HepG2 (cell line): ENCODE measurements at regions not wholly inside any gene's neighbourhood (a gene's known extent, or its start where the extent isn't known, plus 50 kb on each side); places are given as distances from the start of the nearest gene placed in this dataset.

Experiments
- ATAC-seq: fragments of 200-7000 bp; cut with Tn5 transposase; 3 replicates; pipeline ENCODE4 v1.9.1; 2020; ENCODE audit warnings: mild to moderate bottlenecking, moderate library complexity
- BruUV-seq: library from RNA; stranded (reverse); fragments of 400-500 nt; replicated peaks from 2 replicates; lab custom pipeline; 2021; lab: Mats Ljungman, UMichigan
- CTCF ChIA-PET: fragments of 300-600 bp; formaldehyde crosslinking; extraction: SDS; loops from one replicate; lab custom pipeline; 2021; ENCODE audit warnings: low total read pairs, inconsistent platforms, low intra/inter-chr PET ratio; lab: Yijun Ruan, JAX
- POLR2A ChIA-PET: fragments of 350-600 bp; sonication (Branson Sonifier 250); formaldehyde crosslinking; loops from one replicate; lab custom pipeline; 2020; ENCODE audit warnings: antibody characterized with exemption, inconsistent platforms; lab: Yijun Ruan, JAX
- DNase-seq: peaks from one replicate; pipeline ENCODE4 v3.0.0-alpha.2; 2015; ENCODE audit warnings: low spot score
- FAIRE-seq: peaks from 3 replicates; lab custom pipeline; 2011; peaks lifted over from hg19 to GRCh38; lab: Jason Lieb, UNC
- H2AFZ ChIP-seq: one replicate; pipeline ENCODE4 v1.6.1; 2011; ENCODE audit warnings: low read length, inconsistent platforms
- H3K27ac ChIP-seq: fragments of 300-600 bp; 3 replicates; pipeline ENCODE4 v1.8.0; 2011; ENCODE audit warnings: mixed run types, mild to moderate bottlenecking, mixed read lengths, low read length, inconsistent platforms; ENCODE audit not compliant: insufficient read depth; ENCODE audit errors: extremely low read length
- H3K27me3 ChIP-seq, 2 experiments: fragments of 200-600 bp in 1 of 2; 2 replicates in 1 of 2; 3 replicates in 1 of 2; pipeline versions ENCODE4 v1.6.0 to v1.8.0; 2011; ENCODE audit warnings: low read length in 2 of 2, mild to moderate bottlenecking in 2 of 2, moderate library complexity in 2 of 2, inconsistent platforms in 1 of 2; ENCODE audit not compliant: insufficient read depth in 2 of 2, control insufficient read depth in 1 of 2
- H3K36me3 ChIP-seq, 2 experiments: fragments of 200-600 bp in 1 of 2; replicated peaks in 1 of 2; 2 replicates in 1 of 2; 3 replicates in 1 of 2; pipeline versions ENCODE4 v1.5.1 to v1.8.0; 2011; ENCODE audit warnings: low read length in 2 of 2, inconsistent platforms in 1 of 2; ENCODE audit not compliant: insufficient read depth in 2 of 2, control insufficient read depth in 1 of 2
- H3K4me1 ChIP-seq: 2 replicates; pipeline ENCODE4 v1.5.1; 2012; ENCODE audit warnings: low read length, inconsistent platforms; ENCODE audit not compliant: insufficient read depth
- H3K4me2 ChIP-seq: 2 replicates; pipeline ENCODE4 v1.6.0; 2011; ENCODE audit warnings: low read depth, low read length, inconsistent platforms
- H3K4me3 ChIP-seq, 3 experiments: fragments of 200-600 bp in 1 of 3; sonication (generic), shearing (Covaris generic) in 1 of 3; replicated peaks in 1 of 3; 2 replicates each; pipeline ENCODE4 v1.5.1; 2011 to 2016; ENCODE audit warnings: low read length in 3 of 3, inconsistent platforms in 2 of 3, low read depth in 2 of 3, mild to moderate bottlenecking in 2 of 3, control low read depth in 1 of 3, mixed read lengths in 1 of 3; ENCODE audit not compliant: insufficient read depth in 1 of 3
- H3K79me2 ChIP-seq: one replicate; pipeline ENCODE4 v1.6.1; 2011; ENCODE audit warnings: low read length, inconsistent platforms; ENCODE audit not compliant: insufficient read depth
- H3K9ac ChIP-seq: 2 replicates; pipeline ENCODE4 v1.6.0; 2011; ENCODE audit warnings: mild to moderate bottlenecking, low read depth, low read length, inconsistent platforms; ENCODE audit not compliant: insufficient read depth
- H3K9me3 ChIP-seq: 2 replicates; pipeline ENCODE4 v1.5.1; 2012; ENCODE audit warnings: mild to moderate bottlenecking, low read length
- H4K20me1 ChIP-seq: 2 replicates; pipeline ENCODE4 v1.6.0; 2011; ENCODE audit warnings: inconsistent platforms, mild to moderate bottlenecking, low read length, moderate library complexity; ENCODE audit not compliant: insufficient read depth
- CREBL2 ChIP-seq: sonication (generic); formaldehyde crosslinking; IDR thresholded peaks from 2 replicates; pipeline ENCODE4 v1.8.1; 2023; ENCODE audit warnings: missing genetic modification reagents, mild to moderate bottlenecking, borderline replicate concordance
- ELF3 ChIP-seq: IDR thresholded peaks from 2 replicates; pipeline ENCODE4 v1.6.1; 2016; ENCODE audit warnings: missing genetic modification reagents, missing compliant biosample characterization
- GABPA ChIP-seq, 2 experiments: IDR thresholded peaks; 2 replicates each; pipeline ENCODE4 v1.6.1; 2011 to 2016; ENCODE audit warnings: low read depth in 2 of 2, low read length in 1 of 2, missing biosample characterization in 1 of 2, missing genetic modification characterization in 1 of 2
- ZEB1 ChIP-seq: IDR thresholded peaks from 2 replicates; pipeline ENCODE4 v1.6.1; 2012; ENCODE audit warnings: mild to moderate bottlenecking, low read depth, inconsistent platforms; ENCODE audit not compliant: insufficient replicate concordance
- ZNF136 ChIP-seq: sonication (generic); formaldehyde crosslinking; IDR thresholded peaks from 2 replicates; pipeline ENCODE4 v1.8.1; 2022; ENCODE audit warnings: low read depth, mild to moderate bottlenecking, moderate library complexity, missing genetic modification reagents
- WGBS: methylation state at CpG from one replicate; pipeline ENCODE4 v1.1.6; 2017; ENCODE audit warnings: low lambda C conversion rate; 5-methylcytosine and 5-hydroxymethylcytosine counted together
- in situ Hi-C: cut with HindIII; loops from 2 replicates; pipeline ENCODE4 v1.10.0; 2017; ENCODE audit warnings: low pct_unique_long_range_greater_than_20kb; ENCODE audit not compliant: extremely low pct_ligation_motif_present
- intact Hi-C: fragments of 100-400 bp; cut with micrococcal nuclease; formaldehyde crosslinking; loops from one replicate; pipeline ENCODE4 v1.10.0; 2022; ENCODE audit not compliant: unreplicated experiment
- TF ChIP-seq, protein P1 (sequence below): sonication (generic); formaldehyde crosslinking; IDR thresholded peaks from 2 replicates; pipeline ENCODE4 v1.4.0; 2020; ENCODE audit warnings: mild to moderate bottlenecking, missing genetic modification reagents

GRCh38 chr2:143977356-143977755 is 542.6 kb downstream of the ZEB2 start:
- Histone ChIP-seq H3K4me3 (no peak overlapping the region), H4K20me1 (no peaks in the 10 kb centered on the region), H3K27ac (no peak overlapping the region), H3K9me3 (no peaks in the 10 kb centered on the region), H3K36me3 (no peaks in the 10 kb centered on the region), H3K4me1 (no peaks in the 10 kb centered on the region), H3K9ac (no peak overlapping the region), H3K4me2 (no peak overlapping the region), H2AFZ (no peak overlapping the region), H3K27me3 (no peaks in the 10 kb centered on the region), H3K79me2 (no peaks in the 10 kb centered on the region)
- no peak for FAIRE-seq
- DNase-seq: no peak
- CTCF ChIA-PET: no interaction called here
- 16% methylated on average over 6 of the region's 6 CpGs for WGBS
- no peak for ATAC-seq
- in situ Hi-C loops: no loop called here
- intact Hi-C loops: no loop called here
- no TSS peak for BruUV-seq
- TF ChIP-seq ELF3 (CRISPR knock-in tag) (no peak), ZEB1 (no peak)
- POLR2A ChIA-PET: no interaction called here

GRCh38 chr2:143975216-143975615 is 544.7 kb downstream of the ZEB2 start:
- Histone ChIP-seq H3K27me3 (no peaks in the 10 kb centered on the region), H3K79me2 (no peaks in the 10 kb centered on the region), H2AFZ (no peak overlapping the region), H3K9me3 (no peaks in the 10 kb centered on the region), H3K9ac (no peak overlapping the region)
- 10% methylated on average over 1 of the region's 1 CpG for WGBS
- ATAC-seq (no peak), DNase-seq (no peak)
- CTCF ChIA-PET: no interaction called here
- in situ Hi-C loops: no loop called here
- TF ChIP-seq ZNF136 (no peak), CREBL2 (CRISPR knock-in tag) (no peak), GABPA (IDR thresholded peaks at IDR 0.05; ENCODE audit: low read depth, low read length) (no peak), GABPA (CRISPR knock-in tag; IDR thresholded peaks at IDR 0.05; ENCODE audit: low read depth) (no peak)
- TF ChIP-seq, protein P1, sequence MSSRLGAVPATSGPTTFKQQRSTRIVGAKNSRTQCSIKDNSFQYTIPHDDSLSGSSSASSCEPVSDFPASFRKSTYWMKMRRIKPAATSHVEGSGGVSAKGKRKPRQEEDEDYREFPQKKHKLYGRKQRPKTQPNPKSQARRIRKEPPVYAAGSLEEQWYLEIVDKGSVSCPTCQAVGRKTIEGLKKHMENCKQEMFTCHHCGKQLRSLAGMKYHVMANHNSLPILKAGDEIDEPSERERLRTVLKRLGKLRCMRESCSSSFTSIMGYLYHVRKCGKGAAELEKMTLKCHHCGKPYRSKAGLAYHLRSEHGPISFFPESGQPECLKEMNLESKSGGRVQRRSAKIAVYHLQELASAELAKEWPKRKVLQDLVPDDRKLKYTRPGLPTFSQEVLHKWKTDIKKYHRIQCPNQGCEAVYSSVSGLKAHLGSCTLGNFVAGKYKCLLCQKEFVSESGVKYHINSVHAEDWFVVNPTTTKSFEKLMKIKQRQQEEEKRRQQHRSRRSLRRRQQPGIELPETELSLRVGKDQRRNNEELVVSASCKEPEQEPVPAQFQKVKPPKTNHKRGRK (CRISPR knock-in tag): no peak
- TF ChIP-seq, all 625 proteins: peak for 0
- no peaks in the 10 kb centered on the region for H4K20me1 ChIP-seq
- no peak overlapping the region for H3K4me2 ChIP-seq
- no peaks in the 10 kb centered on the region for H3K36me3 ChIP-seq
- no TSS peak for BruUV-seq
- intact Hi-C loops: no loop called here
- no peak overlapping the region for H3K27ac ChIP-seq
- POLR2A ChIA-PET: no interaction called here
- H3K4me3 ChIP-seq: no peak overlapping the region
- H3K4me1 ChIP-seq: no peaks in the 10 kb centered on the region
- FAIRE-seq: no peak
